Right atrium auricular region (tissue), 2 donors: ENCODE measurements at regions not wholly inside any gene's neighbourhood (a gene's known extent, or its start where the extent isn't known, plus 50 kb on each side); places are given as distances from the start of the nearest gene placed in this dataset.

Experiments used
- DNase-seq: peaks from one replicate; pipeline ENCODE4 v3.0.0-alpha.2; 2019; ENCODE audit warnings: low spot score
- H3K27ac ChIP-seq, 2 donors: fragments of 200-600 bp; sonication (generic); 1 replicate in 1 of 2; 2 replicates in 1 of 2; pipeline ENCODE4 v1.5.1; 2016 to 2019
- H3K27me3 ChIP-seq, 2 donors: fragments of 200-600 bp; sonication (generic); one replicate each; pipeline versions ENCODE4 v1.5.1 to v1.6.0; 2017 to 2019
- H3K36me3 ChIP-seq: fragments of 200-600 bp; sonication (generic); one replicate; pipeline ENCODE4 v1.5.1; 2016
- H3K4me1 ChIP-seq, 2 donors: fragments of 200-600 bp; sonication (generic); one replicate each; pipeline versions ENCODE4 v1.5.1 to v1.6.0; 2017 to 2019
- H3K4me3 ChIP-seq, 2 donors: fragments of 200-600 bp; sonication (generic); 1 replicate in 1 of 2; 2 replicates in 1 of 2; pipeline ENCODE4 v1.5.1; 2017 to 2019; ENCODE audit warnings: mild to moderate bottlenecking in 1 of 2, moderate library complexity in 1 of 2
- H3K9me3 ChIP-seq, 2 donors: fragments of 200-600 bp; sonication (generic); one replicate each; pipeline ENCODE4 v1.5.1; 2019
- TF ChIP-seq, protein P1 (sequence below), 2 donors: fragments of 200-600 bp; sonication (generic); IDR thresholded peaks; one replicate each; pipeline ENCODE4 v1.5.1; 2019; ENCODE audit warnings: antibody characterized with exemption in 2 of 2

DNA sequence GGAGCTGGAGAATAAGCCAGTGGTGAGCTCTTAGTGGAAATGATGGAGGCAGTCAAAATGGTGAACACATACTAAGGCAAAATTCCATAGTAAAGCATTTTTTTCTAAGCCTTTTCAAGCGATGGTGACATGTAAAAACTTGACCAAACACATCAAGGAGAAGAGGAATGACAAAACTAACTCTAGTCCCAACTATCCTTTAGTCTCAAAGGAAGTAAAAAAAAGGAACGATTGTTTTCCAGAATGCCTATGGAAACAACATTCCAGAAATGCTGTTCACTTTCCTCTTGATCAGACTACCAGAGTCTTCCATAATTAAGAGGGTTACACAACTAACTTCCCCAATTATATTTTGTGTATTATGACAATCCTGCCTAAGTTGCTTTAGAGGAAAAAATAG is 715.6 kb downstream of the EPHA4 start:
- no peak overlapping the region for H3K27ac ChIP-seq
- TF ChIP-seq, protein P1, sequence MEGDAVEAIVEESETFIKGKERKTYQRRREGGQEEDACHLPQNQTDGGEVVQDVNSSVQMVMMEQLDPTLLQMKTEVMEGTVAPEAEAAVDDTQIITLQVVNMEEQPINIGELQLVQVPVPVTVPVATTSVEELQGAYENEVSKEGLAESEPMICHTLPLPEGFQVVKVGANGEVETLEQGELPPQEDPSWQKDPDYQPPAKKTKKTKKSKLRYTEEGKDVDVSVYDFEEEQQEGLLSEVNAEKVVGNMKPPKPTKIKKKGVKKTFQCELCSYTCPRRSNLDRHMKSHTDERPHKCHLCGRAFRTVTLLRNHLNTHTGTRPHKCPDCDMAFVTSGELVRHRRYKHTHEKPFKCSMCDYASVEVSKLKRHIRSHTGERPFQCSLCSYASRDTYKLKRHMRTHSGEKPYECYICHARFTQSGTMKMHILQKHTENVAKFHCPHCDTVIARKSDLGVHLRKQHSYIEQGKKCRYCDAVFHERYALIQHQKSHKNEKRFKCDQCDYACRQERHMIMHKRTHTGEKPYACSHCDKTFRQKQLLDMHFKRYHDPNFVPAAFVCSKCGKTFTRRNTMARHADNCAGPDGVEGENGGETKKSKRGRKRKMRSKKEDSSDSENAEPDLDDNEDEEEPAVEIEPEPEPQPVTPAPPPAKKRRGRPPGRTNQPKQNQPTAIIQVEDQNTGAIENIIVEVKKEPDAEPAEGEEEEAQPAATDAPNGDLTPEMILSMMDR (IDR thresholded peaks at IDR 0.05), result no peak
- H3K27me3 ChIP-seq, result no peaks in the 10 kb centered on the region
- H3K4me1 ChIP-seq, result peaks cover 0 to 6% of the 10 kb centered on the region in 2 donors
- no peak for DNase-seq
- H3K4me3 ChIP-seq, result no peak overlapping the region
- no peaks in the 10 kb centered on the region for H3K36me3 ChIP-seq
- H3K9me3 ChIP-seq, result no peaks in the 10 kb centered on the region

DNA sequence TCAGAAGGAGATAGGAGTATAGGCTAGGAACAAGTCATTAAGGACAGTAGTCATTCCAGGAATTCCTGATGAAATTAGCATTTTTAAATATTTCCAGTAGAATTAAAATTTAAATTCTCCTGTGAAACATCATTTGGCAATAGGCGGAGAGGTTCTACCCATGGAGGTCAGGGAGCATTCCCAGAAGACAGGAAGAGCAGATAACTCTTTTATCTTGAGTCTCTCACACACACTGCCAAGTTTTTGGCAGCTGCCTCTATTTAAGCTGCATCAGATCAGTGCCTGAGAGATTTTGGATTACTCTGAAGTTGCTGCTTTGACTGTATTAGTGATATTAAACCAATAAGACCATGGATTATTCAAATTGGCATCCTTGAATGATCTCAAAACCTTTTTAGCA is 714.7 kb downstream of the EPHA4 start:
- peaks cover 0 to 6% of the 10 kb centered on the region in 2 donors for H3K4me1 ChIP-seq
- no peaks in the 10 kb centered on the region for H3K9me3 ChIP-seq
- no peak overlapping the region for H3K4me3 ChIP-seq
- TF ChIP-seq, protein P1 (IDR thresholded peaks at IDR 0.05), result no peak
- no peaks in the 10 kb centered on the region for H3K36me3 ChIP-seq
- no peak for DNase-seq
- H3K27ac ChIP-seq, result no peak overlapping the region
- no peaks in the 10 kb centered on the region for H3K27me3 ChIP-seq

DNA sequence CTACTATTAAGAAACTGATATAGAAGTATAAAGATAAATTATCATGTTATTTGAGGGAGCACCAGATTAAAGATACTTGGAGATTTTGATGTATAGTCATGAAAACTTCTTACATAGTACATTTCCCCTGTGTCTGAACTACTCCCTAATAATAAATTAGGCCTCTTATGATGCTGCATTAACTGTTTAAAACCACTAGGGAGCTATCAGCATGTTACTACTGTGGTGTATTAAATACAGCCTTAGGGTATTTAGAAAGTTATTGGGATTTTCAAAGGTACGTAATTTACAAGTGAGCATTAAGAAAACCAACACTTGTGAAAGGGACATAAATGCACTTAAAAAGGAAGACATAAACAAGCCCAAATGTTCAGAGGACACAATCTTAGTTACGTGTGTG is 714.0 kb downstream of the EPHA4 start:
- Histone ChIP-seq H3K4me3 (no peak overlapping the region), H3K36me3 (no peaks in the 10 kb centered on the region), H3K9me3 (no peaks in the 10 kb centered on the region), H3K4me1 (peaks cover 0 to 6% of the 10 kb centered on the region in 2 donors), H3K27me3 (no peaks in the 10 kb centered on the region), H3K27ac (no peak overlapping the region)
- DNase-seq, result no peak
- TF ChIP-seq, protein P1 (IDR thresholded peaks at IDR 0.05), result no peak

DNA sequence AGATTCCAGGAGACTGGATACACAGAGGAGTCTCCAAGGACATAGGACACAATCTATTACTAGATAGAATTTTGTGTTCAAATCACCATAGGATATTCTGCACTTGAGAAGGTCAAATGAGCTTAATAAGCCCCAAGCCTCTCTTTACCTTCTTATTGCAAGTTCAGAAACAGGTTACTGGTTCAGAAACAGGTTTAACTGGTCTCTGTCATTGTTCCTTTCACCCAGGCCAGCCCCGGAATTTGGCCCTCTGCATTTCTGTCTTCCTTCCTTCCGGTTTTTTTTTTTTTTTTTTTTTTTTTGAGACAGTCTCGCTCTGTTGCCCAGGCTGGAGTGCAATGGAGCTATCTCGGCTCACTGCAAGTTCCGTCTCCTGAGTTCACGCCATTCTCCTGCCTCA is 700.2 kb downstream of the EPHA4 start:
- no peaks in the 10 kb centered on the region for H3K9me3 ChIP-seq
- no peaks in the 10 kb centered on the region for H3K4me1 ChIP-seq
- H3K4me3 ChIP-seq, result no peak overlapping the region
- DNase-seq, result no peak
- H3K36me3 ChIP-seq, result no peaks in the 10 kb centered on the region
- TF ChIP-seq, protein P1 (IDR thresholded peaks at IDR 0.05), result no peak
- no peaks in the 10 kb centered on the region for H3K27me3 ChIP-seq
- H3K27ac ChIP-seq, result no peak overlapping the region

DNA sequence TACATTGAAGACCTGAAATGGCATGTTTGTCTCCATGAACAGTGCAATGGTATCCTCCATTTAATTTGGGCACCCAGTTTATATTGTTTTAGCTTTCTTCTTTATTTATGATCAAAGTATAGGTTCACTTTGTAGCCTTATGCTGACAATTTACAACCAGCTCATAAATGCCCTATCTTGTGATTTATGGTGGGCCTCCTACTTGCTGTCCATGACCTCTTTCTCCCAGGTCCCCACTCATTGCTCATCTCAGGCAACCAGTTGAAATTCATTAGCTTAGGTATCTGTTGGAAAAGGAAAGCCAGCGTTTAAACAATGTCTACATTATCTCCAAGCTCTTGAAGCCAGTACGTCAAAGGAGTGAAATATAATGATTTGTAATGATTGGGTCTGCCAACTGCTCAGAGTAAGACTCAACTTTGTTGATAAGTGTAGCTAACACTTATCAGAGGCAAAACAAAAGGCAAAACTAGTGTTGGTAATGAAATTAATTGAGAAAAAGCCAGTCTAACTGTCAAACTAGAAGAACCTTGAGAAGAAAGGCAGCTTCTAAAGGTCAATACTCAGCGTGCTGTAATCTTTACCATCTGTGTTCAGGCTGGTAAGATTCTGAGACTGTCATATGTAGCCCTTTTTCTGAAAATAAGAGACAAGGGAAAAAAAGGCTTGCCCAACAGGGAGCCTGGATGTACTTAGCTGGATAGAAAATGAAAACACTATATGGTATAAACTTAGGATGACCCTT is 695.9 kb downstream of the EPHA4 start:
- DNase-seq, result no peak
- no peaks in the 10 kb centered on the region for H3K9me3 ChIP-seq

More for the DNA sequence above, 695.9 kb downstream of the EPHA4 start:
- H3K4me3 ChIP-seq, result no peak overlapping the region
- H3K36me3 ChIP-seq, result no peaks in the 10 kb centered on the region
- TF ChIP-seq, protein P1 (IDR thresholded peaks at IDR 0.05), result no peak
- H3K27me3 ChIP-seq, result no peaks in the 10 kb centered on the region
- no peaks in the 10 kb centered on the region for H3K4me1 ChIP-seq
- no peak overlapping the region for H3K27ac ChIP-seq
